ENCODE measurements at regions not wholly inside any gene's neighbourhood (a gene's known extent, or its start where the extent isn't known, plus 50 kb on each side); places are given as distances from the start of the nearest gene placed in this dataset.

DNA sequence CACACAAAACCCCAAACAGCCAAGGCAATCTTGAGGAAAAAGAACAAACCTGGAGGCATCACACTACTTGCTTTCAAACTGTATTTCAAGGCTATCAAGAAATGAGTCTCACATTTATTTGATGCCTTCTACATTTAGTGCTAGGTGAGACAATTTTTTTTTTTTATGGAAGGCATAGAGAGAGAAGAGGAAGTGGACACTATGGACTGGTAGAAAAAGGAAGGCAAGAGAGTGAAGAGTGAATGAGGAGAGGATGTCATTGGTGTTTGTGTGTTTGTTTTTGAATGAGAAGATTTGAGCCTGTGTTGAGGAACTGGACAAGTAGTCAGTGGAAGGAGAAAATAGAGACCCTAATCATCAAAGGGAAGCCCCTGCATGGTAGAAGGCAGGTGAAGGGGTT, 182.0 kb upstream of the JAG1 start:
- no peak overlapping the region for H3K4me3 ChIP-seq (replicated peaks; ENCODE audit: low read depth, low read length)
- no peak for DNase-seq (ENCODE audit: low read depth)
- TF ChIP-seq, protein P1, sequence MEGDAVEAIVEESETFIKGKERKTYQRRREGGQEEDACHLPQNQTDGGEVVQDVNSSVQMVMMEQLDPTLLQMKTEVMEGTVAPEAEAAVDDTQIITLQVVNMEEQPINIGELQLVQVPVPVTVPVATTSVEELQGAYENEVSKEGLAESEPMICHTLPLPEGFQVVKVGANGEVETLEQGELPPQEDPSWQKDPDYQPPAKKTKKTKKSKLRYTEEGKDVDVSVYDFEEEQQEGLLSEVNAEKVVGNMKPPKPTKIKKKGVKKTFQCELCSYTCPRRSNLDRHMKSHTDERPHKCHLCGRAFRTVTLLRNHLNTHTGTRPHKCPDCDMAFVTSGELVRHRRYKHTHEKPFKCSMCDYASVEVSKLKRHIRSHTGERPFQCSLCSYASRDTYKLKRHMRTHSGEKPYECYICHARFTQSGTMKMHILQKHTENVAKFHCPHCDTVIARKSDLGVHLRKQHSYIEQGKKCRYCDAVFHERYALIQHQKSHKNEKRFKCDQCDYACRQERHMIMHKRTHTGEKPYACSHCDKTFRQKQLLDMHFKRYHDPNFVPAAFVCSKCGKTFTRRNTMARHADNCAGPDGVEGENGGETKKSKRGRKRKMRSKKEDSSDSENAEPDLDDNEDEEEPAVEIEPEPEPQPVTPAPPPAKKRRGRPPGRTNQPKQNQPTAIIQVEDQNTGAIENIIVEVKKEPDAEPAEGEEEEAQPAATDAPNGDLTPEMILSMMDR (IDR thresholded peaks at IDR 0.05; ENCODE audit: low read length, missing control alignments) = no peak

DNA sequence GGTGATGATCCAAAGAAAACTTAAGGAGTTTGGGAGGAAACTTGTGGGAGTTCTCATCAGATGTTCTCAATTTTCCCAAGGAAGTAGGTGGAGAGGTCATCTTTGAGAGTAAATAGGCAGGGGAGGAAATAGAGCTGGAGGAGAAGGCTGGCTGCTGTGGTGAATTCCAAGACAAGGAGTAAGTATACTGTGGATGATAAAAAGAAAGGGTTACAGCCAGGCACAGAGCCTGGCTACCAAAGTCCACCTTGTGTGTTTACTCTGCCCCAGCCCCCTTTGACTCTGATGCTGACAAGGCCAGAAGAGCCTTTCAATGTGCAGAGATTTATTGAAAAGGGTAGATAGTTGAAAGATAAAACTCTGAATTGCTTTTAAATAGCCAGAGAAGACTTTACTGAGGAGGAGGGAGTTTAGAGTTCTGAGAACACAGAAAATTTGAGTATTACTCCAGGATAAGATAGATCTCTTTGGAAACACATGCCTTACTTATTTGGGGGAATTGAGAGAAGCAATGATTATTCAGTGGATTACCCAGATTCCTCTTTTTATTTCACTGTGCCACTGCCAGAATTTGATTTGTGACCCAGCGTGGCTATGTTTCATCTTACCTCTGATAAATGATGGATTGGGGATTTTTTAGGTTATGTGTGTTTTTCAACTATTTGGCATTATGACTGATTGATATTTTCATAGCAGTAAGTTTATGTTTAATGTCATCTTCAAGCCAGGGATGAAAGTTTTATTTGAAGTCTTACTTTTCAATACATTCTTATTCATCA, 182.6 kb upstream of the JAG1 start:
- TF ChIP-seq, protein P1 (IDR thresholded peaks at IDR 0.05; ENCODE audit: low read length, missing control alignments) = no peak
- peak; percentile 67 for DNase-seq (ENCODE audit: low read depth)
- H3K4me3 ChIP-seq (replicated peaks; ENCODE audit: low read depth, low read length) = no peak overlapping the region

DNA sequence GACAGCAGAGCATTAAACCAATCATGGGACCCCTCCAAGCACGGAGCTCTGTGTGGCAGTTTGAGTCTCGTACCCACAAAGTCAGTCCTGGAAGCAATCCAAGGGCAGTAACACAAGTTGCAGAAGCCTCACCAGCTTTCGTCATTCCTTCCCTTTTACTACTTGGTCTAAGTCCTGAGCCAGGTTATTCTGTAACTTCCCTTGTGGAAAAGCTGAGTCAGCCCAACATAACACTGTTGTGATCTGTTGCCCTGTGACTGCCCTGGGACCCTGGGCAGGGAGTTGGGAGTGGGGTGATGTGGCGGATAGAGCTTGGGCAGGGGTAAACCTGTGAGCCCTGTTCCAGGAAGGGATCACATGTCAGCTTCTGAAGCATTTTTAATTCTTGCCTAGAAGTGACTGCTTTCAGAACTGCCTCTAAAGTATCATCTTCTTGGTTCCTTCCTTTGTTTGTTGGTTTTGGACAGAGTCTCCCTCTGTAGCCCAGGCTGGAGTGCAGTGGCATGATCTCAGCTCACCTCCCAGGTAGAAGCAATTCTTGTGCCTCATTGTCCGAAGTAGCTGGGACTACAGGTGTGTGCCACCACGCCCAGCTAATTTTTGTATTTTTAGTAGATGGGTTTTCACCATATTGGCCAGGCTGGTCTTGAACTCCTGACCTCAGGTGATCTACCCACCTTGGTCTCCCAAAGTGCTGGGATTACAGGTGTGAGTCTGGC, 183.7 kb upstream of the JAG1 start:
- no peak overlapping the region for H3K4me3 ChIP-seq (replicated peaks; ENCODE audit: low read depth, low read length)
- peak; percentile 97 for DNase-seq (ENCODE audit: low read depth)
- TF ChIP-seq, protein P1 (IDR thresholded peaks at IDR 0.05; ENCODE audit: low read length, missing control alignments) = no peak

DNA sequence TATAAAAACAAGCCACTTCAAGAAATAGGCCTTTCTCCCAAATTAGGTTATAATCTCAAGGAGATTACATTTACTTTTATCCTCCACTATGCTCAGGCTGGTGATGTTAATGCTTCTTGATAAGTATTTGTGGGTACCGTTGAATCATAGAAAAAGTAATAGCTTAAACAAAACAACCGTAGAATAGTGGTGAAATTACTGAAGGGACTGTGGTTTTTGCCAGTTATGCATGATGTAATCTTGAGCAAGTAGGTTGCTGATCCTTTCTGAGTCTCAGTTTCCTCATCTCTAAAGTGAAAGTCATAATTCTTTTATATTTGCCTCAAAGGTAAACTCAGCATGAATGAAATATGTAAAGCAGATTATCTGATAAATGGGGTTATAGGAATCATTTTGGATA, 187.3 kb upstream of the JAG1 start:
- H3K4me3 ChIP-seq (replicated peaks; ENCODE audit: low read depth, low read length) = no peak overlapping the region
- peak; percentile 56 for DNase-seq (ENCODE audit: low read depth)

DNA sequence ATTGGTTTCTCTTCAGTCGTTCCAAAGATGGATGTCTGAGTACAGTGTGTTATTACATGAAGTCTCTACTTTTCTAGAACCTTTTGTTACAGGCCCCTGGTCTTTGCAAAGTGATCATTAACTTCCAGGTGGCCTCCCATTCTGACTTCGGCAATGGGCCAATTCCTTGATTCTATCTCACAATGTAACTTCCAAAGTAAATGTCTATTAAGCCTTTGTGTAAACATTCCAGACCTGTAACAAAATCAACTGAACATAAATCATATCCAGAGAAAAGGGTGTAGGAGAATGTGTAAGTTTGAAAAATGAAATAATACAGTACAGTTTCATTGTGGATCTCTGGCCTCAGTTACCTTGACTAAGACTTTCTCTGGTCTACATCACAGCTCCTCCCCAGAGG, 187.8 kb upstream of the JAG1 start:
- no peak overlapping the region for H3K4me3 ChIP-seq (replicated peaks; ENCODE audit: low read depth, low read length)
- TF ChIP-seq, protein P1 (IDR thresholded peaks at IDR 0.05; ENCODE audit: low read length, missing control alignments) = no peak
- DNase-seq (ENCODE audit: low read depth) = no peak

More for the DNA sequence above, 187.3 kb upstream of the JAG1 start:
- TF ChIP-seq, protein P1 (IDR thresholded peaks at IDR 0.05; ENCODE audit: low read length, missing control alignments) = no peak

DNA sequence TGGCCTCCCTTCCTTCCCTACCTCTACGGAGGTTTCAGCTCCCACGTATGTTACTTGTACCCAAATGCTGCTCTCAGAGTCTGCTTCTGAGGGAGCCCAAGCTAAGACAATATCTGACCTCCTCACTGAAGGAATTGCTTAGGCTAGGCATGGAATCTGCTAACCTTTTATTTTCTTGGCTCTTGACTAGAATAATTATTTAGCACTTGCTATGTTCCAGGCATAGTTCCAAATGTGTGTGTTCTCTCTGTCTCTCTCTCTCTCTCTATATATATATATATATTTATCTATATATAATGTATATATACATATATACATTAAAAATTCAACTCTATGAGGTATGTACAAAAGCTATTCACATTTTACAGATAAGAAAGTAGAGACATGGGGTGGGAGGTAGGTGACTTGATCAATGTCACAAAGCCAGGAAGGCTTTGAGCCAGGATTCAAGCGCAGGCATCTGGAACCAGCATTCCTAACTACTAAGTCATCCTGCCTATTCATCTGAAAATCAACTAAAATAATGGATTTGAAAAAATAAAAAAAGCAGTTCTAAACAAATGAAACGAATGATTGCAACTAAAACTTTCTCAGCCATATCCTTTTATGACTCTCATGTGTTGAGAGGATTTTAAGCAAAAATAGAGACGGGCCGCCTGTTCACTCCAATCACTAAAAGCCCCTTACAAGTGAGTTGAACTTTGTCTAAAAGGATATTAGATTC, 189.7 kb upstream of the JAG1 start:
- peak; percentile 91 for DNase-seq (ENCODE audit: low read depth)
- peak overlapping the region; percentile 27 for H3K4me3 ChIP-seq (replicated peaks; ENCODE audit: low read depth, low read length)
- TF ChIP-seq, protein P1 (IDR thresholded peaks at IDR 0.05; ENCODE audit: low read length, missing control alignments) = no peak

Data from fibroblast of pulmonary artery (primary cell).